GM12878 (cell line): ENCODE measurements at regions not wholly inside any gene's neighbourhood (a gene's known extent, or its start where the extent isn't known, plus 50 kb on each side); places are given as distances from the start of the nearest gene placed in this dataset.

Source experiments
- ATAC-seq: fragments of 200-7000 bp; cut with Tn5 transposase; 3 replicates; pipeline ENCODE4 v1.9.1; 2020; ENCODE audit warnings: mild to moderate bottlenecking, moderate library complexity
- BruUV-seq: library from RNA; stranded (reverse); fragments of 400-500 nt; replicated peaks from 2 replicates; lab custom pipeline; 2021; lab: Mats Ljungman, UMichigan
- CTCF ChIA-PET: fragments of 300-600 bp; sonication (Branson Sonifier 250); formaldehyde crosslinking; extraction: SDS; loops from one replicate; lab custom pipeline; 2021; ENCODE audit warnings: inconsistent platforms; lab: Yijun Ruan, JAX
- POLR2A ChIA-PET: fragments of 350-600 bp; formaldehyde crosslinking; extraction: SDS; loops from one replicate; lab custom pipeline; 2021; ENCODE audit warnings: inconsistent platforms; lab: Charles Lee
- RAD21 ChIA-PET: fragments of 300-600 bp; sonication (Branson Sonifier 250); formaldehyde crosslinking; loops from one replicate; lab custom pipeline; 2023; ENCODE audit warnings: antibody characterized with exemption; ENCODE audit not compliant: unreplicated experiment; lab: Charles Lee
- SMC1A ChIA-PET: fragments of 300-600 bp; sonication (Branson Sonifier 250); formaldehyde crosslinking; loops from one replicate; lab custom pipeline; 2023; ENCODE audit not compliant: unreplicated experiment, uncharacterized antibody; lab: Charles Lee
- DNase-seq: peaks from one replicate; pipeline ENCODE4 v3.0.0-alpha.2; 2011; ENCODE audit warnings: low read depth, low spot score
- FAIRE-seq: peaks from 3 replicates; lab custom pipeline; 2011; peaks lifted over from hg19 to GRCh38; lab: Jason Lieb, UNC
- H2AFZ ChIP-seq: 2 replicates; pipeline ENCODE4 v1.6.0; 2011; ENCODE audit warnings: low read depth, low read length, control low read depth; ENCODE audit not compliant: control insufficient read depth
- H3K27ac ChIP-seq: 2 replicates; pipeline ENCODE4 v1.5.1; 2011; ENCODE audit warnings: control low read depth; ENCODE audit not compliant: control insufficient read depth, insufficient read depth
- H3K27me3 ChIP-seq, 2 experiments: replicated peaks in 1 of 2; 2 replicates each; pipeline versions ENCODE4 v1.6.0 to v1.6.1; 2011; ENCODE audit warnings: low read length in 1 of 2; ENCODE audit not compliant: control insufficient read depth in 2 of 2, insufficient read depth in 2 of 2
- H3K36me3 ChIP-seq, 2 experiments: 2 replicates each; pipeline ENCODE4 v1.5.1; 2011; ENCODE audit warnings: low read length in 1 of 2; ENCODE audit not compliant: control insufficient read depth in 2 of 2, insufficient read depth in 2 of 2
- H3K4me1 ChIP-seq: 2 replicates; pipeline ENCODE4 v1.6.1; 2011; ENCODE audit warnings: mild to moderate bottlenecking, low read length, moderate library complexity, mixed read lengths; ENCODE audit not compliant: control insufficient read depth, insufficient read depth
- H3K4me2 ChIP-seq: 2 replicates; pipeline ENCODE4 v1.6.0; 2011; ENCODE audit warnings: control low read depth; ENCODE audit not compliant: control insufficient read depth, insufficient read depth
- H3K4me3 ChIP-seq: fragments of 200-600 bp; sonication (generic); 2 replicates; pipeline ENCODE4 v1.5.1; 2016
- H3K79me2 ChIP-seq: 2 replicates; pipeline ENCODE4 v1.6.0; 2011; ENCODE audit warnings: low read length; ENCODE audit not compliant: control insufficient read depth, insufficient read depth
- H3K9ac ChIP-seq: 2 replicates; pipeline ENCODE4 v1.8.0; 2011; ENCODE audit warnings: low read length, control low read depth, mixed read lengths; ENCODE audit not compliant: control insufficient read depth, insufficient read depth
- H3K9me3 ChIP-seq: replicated peaks from 3 replicates; pipeline ENCODE4 v1.5.1; 2011; ENCODE audit warnings: mild to moderate bottlenecking, low read length; ENCODE audit not compliant: control insufficient read depth, insufficient read depth
- H4K20me1 ChIP-seq: 2 replicates; pipeline ENCODE4 v1.6.0; 2011; ENCODE audit not compliant: control insufficient read depth, insufficient read depth
- BRCA1 ChIP-seq: IDR thresholded peaks from 2 replicates; pipeline ENCODE4 v1.6.1; 2011; ENCODE audit warnings: low read depth, low read length, improper control_type of control experiment
- CBX3 ChIP-seq: fragments of 200-600 bp; sonication (generic); IDR thresholded peaks from 2 replicates; pipeline ENCODE4 v1.6.1; 2016; ENCODE audit warnings: low read depth, borderline replicate concordance
- GATAD2B ChIP-seq: fragments of 450-650 bp; conservative IDR thresholded peaks from 2 replicates; pipeline ENCODE4 v1.6.1; 2017; ENCODE audit warnings: low read depth, mild to moderate bottlenecking, moderate library complexity
- IKZF1 ChIP-seq: fragments of 450-650 bp; conservative IDR thresholded peaks from 2 replicates; pipeline ENCODE4 v1.6.1; 2017; ENCODE audit warnings: antibody characterized with exemption, mild to moderate bottlenecking
- KDM1A ChIP-seq: fragments of 200-600 bp; sonication (generic); IDR thresholded peaks from 2 replicates; pipeline ENCODE4 v1.6.1; 2016; ENCODE audit warnings: borderline replicate concordance
- KLF5 ChIP-seq: fragments of 450-650 bp; IDR thresholded peaks from 2 replicates; pipeline ENCODE4 v1.6.1; 2014; ENCODE audit warnings: mild to moderate bottlenecking; ENCODE audit not compliant: partially characterized antibody
- PML ChIP-seq: IDR thresholded peaks from 2 replicates; pipeline ENCODE4 v1.6.1; 2012; ENCODE audit warnings: low read length, inconsistent platforms
- RELA ChIP-seq: fragments of 450-650 bp; IDR thresholded peaks from 2 replicates; pipeline ENCODE4 v1.8.0; 2014; ENCODE audit warnings: borderline replicate concordance; ENCODE audit not compliant: partially characterized antibody
- TBL1XR1 ChIP-seq: IDR thresholded peaks from 2 replicates; pipeline ENCODE4 v1.6.1; 2012; ENCODE audit warnings: low read depth, low read length, improper control_type of control experiment
- TCF12 ChIP-seq: IDR thresholded peaks from 2 replicates; pipeline ENCODE4 v1.6.1; 2011; ENCODE audit warnings: low read depth, mild to moderate bottlenecking, low read length
- TCF7 ChIP-seq: IDR thresholded peaks from 2 replicates; pipeline ENCODE4 v1.6.1; 2014; ENCODE audit warnings: antibody characterized with exemption, borderline replicate concordance
- YY1 ChIP-seq: IDR thresholded peaks from 2 replicates; pipeline ENCODE4 v1.6.1; 2011; ENCODE audit warnings: low read depth, mild to moderate bottlenecking, low read length
- WGBS: methylation state at CpG from one replicate; pipeline ENCODE4 v1.1.6; 2016; ENCODE audit warnings: low lambda C conversion rate; ENCODE audit not compliant: insufficient replicate concordance, insufficient coverage; ENCODE audit errors: missing lambda C conversion rate; 5-methylcytosine and 5-hydroxymethylcytosine counted together
- in situ Hi-C: fragments of 300-500 bp; cut with MboI; formaldehyde crosslinking; loops from 9 replicates; pipeline ENCODE4 v1.14.3; 2018; ENCODE audit warnings: mixed read lengths
- intact Hi-C: fragments of 100-400 bp; cut with micrococcal nuclease; formaldehyde crosslinking; loops from one replicate; pipeline ENCODE4 v1.14.2; 2022; ENCODE audit not compliant: unreplicated experiment
- TF ChIP-seq, protein P1 (sequence below): fragments of 450-650 bp; formaldehyde crosslinking; IDR thresholded peaks from 2 replicates; pipeline ENCODE4 v1.4.0; 2020; ENCODE audit warnings: mild to moderate bottlenecking, moderate library complexity

DNA sequence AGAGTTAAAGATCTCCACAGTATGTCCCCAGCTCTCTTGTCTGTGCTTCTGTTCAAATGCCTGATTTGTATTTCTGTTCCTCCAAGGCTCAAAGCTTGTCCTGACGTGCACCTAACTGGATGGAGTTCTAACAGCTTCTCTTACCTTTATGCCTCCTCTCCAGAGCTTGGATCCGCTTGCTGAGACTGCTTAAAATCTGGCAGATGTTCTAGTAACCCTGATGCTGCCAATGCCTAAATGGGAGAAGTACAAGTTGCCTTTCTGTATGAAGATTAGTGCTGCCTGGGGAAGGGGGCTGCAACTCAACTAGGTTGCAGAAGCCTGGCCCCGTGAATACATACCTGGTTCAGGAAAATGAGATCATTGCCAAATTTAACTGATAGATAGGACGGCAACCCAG, 354.5 kb upstream of the KCNMB2 start:
- WGBS = 13% methylated on average over 4 of the region's 4 CpGs
- TF ChIP-seq RELA (no peak), BRCA1 (no peak), KDM1A (no peak)
- TF ChIP-seq, protein P1, sequence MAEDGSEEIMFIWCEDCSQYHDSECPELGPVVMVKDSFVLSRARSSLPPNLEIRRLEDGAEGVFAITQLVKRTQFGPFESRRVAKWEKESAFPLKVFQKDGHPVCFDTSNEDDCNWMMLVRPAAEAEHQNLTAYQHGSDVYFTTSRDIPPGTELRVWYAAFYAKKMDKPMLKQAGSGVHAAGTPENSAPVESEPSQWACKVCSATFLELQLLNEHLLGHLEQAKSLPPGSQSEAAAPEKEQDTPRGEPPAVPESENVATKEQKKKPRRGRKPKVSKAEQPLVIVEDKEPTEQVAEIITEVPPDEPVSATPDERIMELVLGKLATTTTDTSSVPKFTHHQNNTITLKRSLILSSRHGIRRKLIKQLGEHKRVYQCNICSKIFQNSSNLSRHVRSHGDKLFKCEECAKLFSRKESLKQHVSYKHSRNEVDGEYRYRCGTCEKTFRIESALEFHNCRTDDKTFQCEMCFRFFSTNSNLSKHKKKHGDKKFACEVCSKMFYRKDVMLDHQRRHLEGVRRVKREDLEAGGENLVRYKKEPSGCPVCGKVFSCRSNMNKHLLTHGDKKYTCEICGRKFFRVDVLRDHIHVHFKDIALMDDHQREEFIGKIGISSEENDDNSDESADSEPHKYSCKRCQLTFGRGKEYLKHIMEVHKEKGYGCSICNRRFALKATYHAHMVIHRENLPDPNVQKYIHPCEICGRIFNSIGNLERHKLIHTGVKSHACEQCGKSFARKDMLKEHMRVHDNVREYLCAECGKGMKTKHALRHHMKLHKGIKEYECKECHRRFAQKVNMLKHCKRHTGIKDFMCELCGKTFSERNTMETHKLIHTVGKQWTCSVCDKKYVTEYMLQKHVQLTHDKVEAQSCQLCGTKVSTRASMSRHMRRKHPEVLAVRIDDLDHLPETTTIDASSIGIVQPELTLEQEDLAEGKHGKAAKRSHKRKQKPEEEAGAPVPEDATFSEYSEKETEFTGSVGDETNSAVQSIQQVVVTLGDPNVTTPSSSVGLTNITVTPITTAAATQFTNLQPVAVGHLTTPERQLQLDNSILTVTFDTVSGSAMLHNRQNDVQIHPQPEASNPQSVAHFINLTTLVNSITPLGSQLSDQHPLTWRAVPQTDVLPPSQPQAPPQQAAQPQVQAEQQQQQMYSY (CRISPR knock-in tag) = no peak
- Histone ChIP-seq H3K27me3 (no peaks in the 10 kb centered on the region; a peak in 1 of 4 replicates), H3K36me3 (no peaks in the 10 kb centered on the region), H3K79me2 (no peaks in the 10 kb centered on the region), H4K20me1 (no peaks in the 10 kb centered on the region), H3K4me2 (no peak overlapping the region), H2AFZ (no peak overlapping the region), H3K4me3 (no peak overlapping the region), H3K9me3 (no peaks in the 10 kb centered on the region), H3K9ac (no peak overlapping the region), H3K4me1 (no peaks in the 10 kb centered on the region), H3K27ac (no peak overlapping the region)
- intact Hi-C loops (no loop called here), in situ Hi-C loops (no loop called here)
- DNase-seq (no peak), ATAC-seq (no peak), FAIRE-seq (no peak)
- no TSS peak for BruUV-seq
- ChIA-PET POLR2A (no interaction called here), SMC1A (no interaction called here), CTCF (no interaction called here), RAD21 (no interaction called here)

DNA sequence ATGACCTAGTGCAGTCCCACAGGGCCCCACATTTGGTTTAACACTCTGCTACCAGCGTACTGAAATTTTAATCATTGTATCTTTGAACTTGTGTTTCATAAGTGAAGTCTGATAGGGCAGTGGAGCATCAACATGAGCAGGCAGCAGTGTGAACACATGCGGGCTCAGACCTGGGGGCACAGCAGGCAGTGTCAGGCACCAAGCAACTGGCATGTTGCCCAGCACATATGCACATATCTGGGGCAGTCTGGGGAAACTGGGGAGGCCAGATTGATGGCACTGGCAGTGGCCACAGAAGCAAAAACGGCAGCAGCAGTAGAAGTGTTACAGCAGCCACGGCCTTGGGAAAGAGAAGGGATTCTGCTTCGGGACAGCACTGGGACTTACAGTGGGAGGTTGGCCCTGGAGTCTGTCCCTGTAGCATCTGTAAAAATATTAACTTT, 353.9 kb upstream of the KCNMB2 start:
- ChIA-PET CTCF (no interaction called here), RAD21 (no interaction called here), SMC1A (no interaction called here)
- no peak overlapping the region for H3K9ac ChIP-seq
- WGBS = 14% methylated on average over 5 of the region's 5 CpGs
- no peak overlapping the region for H2AFZ ChIP-seq
- H3K27ac ChIP-seq = no peak overlapping the region
- no peak for DNase-seq
- no TSS peak for BruUV-seq
- TF ChIP-seq CBX3 (no peak), PML (no peak), YY1 (no peak), KLF5 (no peak), GATAD2B (no peak), TCF12 (no peak), TCF7 (no peak), TBL1XR1 (no peak), IKZF1 (no peak)
- TF ChIP-seq, all 136 proteins: peak for 0
- ATAC-seq = no peak
- no peak overlapping the region for H3K4me2 ChIP-seq
- FAIRE-seq = no peak
- POLR2A ChIA-PET = no interaction called here
- H3K79me2 ChIP-seq = no peaks in the 10 kb centered on the region
- no peaks in the 10 kb centered on the region for H4K20me1 ChIP-seq
- H3K4me3 ChIP-seq = no peak overlapping the region
- no peaks in the 10 kb centered on the region for H3K9me3 ChIP-seq
- intact Hi-C loops (no loop called here), in situ Hi-C loops (no loop called here)
- H3K27me3 ChIP-seq = no peaks in the 10 kb centered on the region; a peak in 1 of 4 replicates
- H3K36me3 ChIP-seq = no peaks in the 10 kb centered on the region
- no peaks in the 10 kb centered on the region for H3K4me1 ChIP-seq
